DMS153 (cell line): ENCODE measurements at regions not wholly inside any gene's neighbourhood (a gene's known extent, or its start where the extent isn't known, plus 50 kb on each side); places are given as distances from the start of the nearest gene placed in this dataset.

Source experiments
- DNase-seq: peaks from one replicate; lab custom pipeline; 2025; lab: John Stamatoyannopoulos, UW

- no peak for DNase-seq
Observed at GRCh38 chr12:59230334-59230733, 310.0 kb upstream of the LRIG3 start.

GRCh38 chr12:59219148-59219547, 298.8 kb upstream of the LRIG3 start:
- DNase-seq = no peak

GRCh38 chr12:59196989-59197388, 276.7 kb upstream of the LRIG3 start:
- no peak for DNase-seq

- DNase-seq = no peak
Observed at GRCh38 chr12:59194794-59195193, 274.5 kb upstream of the LRIG3 start.

- DNase-seq = no peak
Observed at GRCh38 chr12:59193476-59194050, 273.3 kb upstream of the LRIG3 start.

- no peak for DNase-seq
Observed at GRCh38 chr12:59191372-59191771, 271.1 kb upstream of the LRIG3 start.

- no peak for DNase-seq
Observed at GRCh38 chr12:59186451-59186850, 266.1 kb upstream of the LRIG3 start.

GRCh38 chr12:59185295-59185694, 265.0 kb upstream of the LRIG3 start:
- DNase-seq = no peak

- DNase-seq = no peak
Observed at GRCh38 chr12:59182658-59183455, 262.6 kb upstream of the LRIG3 start.

GRCh38 chr12:59182191-59182590, 261.9 kb upstream of the LRIG3 start:
- no peak for DNase-seq

- DNase-seq = no peak
Observed at GRCh38 chr12:59181196-59181777, 261.0 kb upstream of the LRIG3 start.

- no peak for DNase-seq
Observed at GRCh38 chr12:59179231-59179630, 258.9 kb upstream of the LRIG3 start.

GRCh38 chr12:59173695-59174094, 253.4 kb upstream of the LRIG3 start:
- DNase-seq = no peak

GRCh38 chr12:59168647-59169046, 248.3 kb upstream of the LRIG3 start:
- no peak for DNase-seq

- DNase-seq = no peak
Observed at GRCh38 chr12:59166457-59166856, 246.2 kb upstream of the LRIG3 start.

- DNase-seq = no peak
Observed at GRCh38 chr12:59164991-59165718, 244.9 kb upstream of the LRIG3 start.

GRCh38 chr12:59164226-59164625, 243.9 kb upstream of the LRIG3 start:
- DNase-seq = no peak

GRCh38 chr12:59158681-59159080, 238.4 kb upstream of the LRIG3 start:
- DNase-seq = no peak

- DNase-seq = no peak
Observed at GRCh38 chr12:59158066-59158465, 237.8 kb upstream of the LRIG3 start.

GRCh38 chr12:59155448-59155847, 235.1 kb upstream of the LRIG3 start:
- DNase-seq = no peak

GRCh38 chr12:59151243-59151642, 230.9 kb upstream of the LRIG3 start:
- DNase-seq = no peak

- DNase-seq = peak; percentile 67
Observed at GRCh38 chr12:59149995-59150642, 229.8 kb upstream of the LRIG3 start.
